ENCODE measurements at regions not wholly inside any gene's neighbourhood (a gene's known extent, or its start where the extent isn't known, plus 50 kb on each side); places are given as distances from the start of the nearest gene placed in this dataset.

- Mint-ChIP-seq H3K36me3 (ENCODE audit: unreplicated experiment) (no peaks in the 10 kb centered on the region), H3K4me1 (ENCODE audit: low read depth, unreplicated experiment) (no peaks in the 10 kb centered on the region), H3K4me3 (ENCODE audit: unreplicated experiment) (no peak overlapping the region), H3K9me3 (ENCODE audit: unreplicated experiment) (peaks cover 1% of the 10 kb centered on the region), H3K27ac (ENCODE audit: unreplicated experiment) (no peak overlapping the region), H3K27me3 (ENCODE audit: unreplicated experiment) (no peaks in the 10 kb centered on the region)
- TF ChIP-seq CTCF (IDR thresholded peaks at IDR 0.05; ENCODE audit: partially characterized antibody, unreplicated experiment), result no peak
- DNase-seq, result no peak
These were observed 302.8 kb downstream of the FSCB start for GRCh38 chr14:44204061-44204835.

- Mint-ChIP-seq H3K27me3 (ENCODE audit: unreplicated experiment) (no peaks in the 10 kb centered on the region), H3K27ac (ENCODE audit: unreplicated experiment) (no peak overlapping the region), H3K4me1 (ENCODE audit: low read depth, unreplicated experiment) (no peaks in the 10 kb centered on the region), H3K36me3 (ENCODE audit: unreplicated experiment) (no peaks in the 10 kb centered on the region), H3K4me3 (ENCODE audit: unreplicated experiment) (no peak overlapping the region), H3K9me3 (ENCODE audit: unreplicated experiment) (peaks cover 2% of the 10 kb centered on the region)
- no peak for DNase-seq
- no peak for TF ChIP-seq CTCF (IDR thresholded peaks at IDR 0.05; ENCODE audit: partially characterized antibody, unreplicated experiment)
These were observed 326.1 kb downstream of the FSCB start for GRCh38 chr14:44180975-44181374.

GRCh38 chr14:44170556-44170955, 336.5 kb downstream of the FSCB start:
- Mint-ChIP-seq H3K4me1 (ENCODE audit: low read depth, unreplicated experiment) (no peaks in the 10 kb centered on the region), H3K27ac (ENCODE audit: unreplicated experiment) (no peak overlapping the region), H3K9me3 (ENCODE audit: unreplicated experiment) (peaks cover 2% of the 10 kb centered on the region), H3K36me3 (ENCODE audit: unreplicated experiment) (no peaks in the 10 kb centered on the region), H3K27me3 (ENCODE audit: unreplicated experiment) (peaks cover 1% of the 10 kb centered on the region), H3K4me3 (ENCODE audit: unreplicated experiment) (no peak overlapping the region)
- no peak for TF ChIP-seq CTCF (IDR thresholded peaks at IDR 0.05; ENCODE audit: partially characterized antibody, unreplicated experiment)
- DNase-seq, result no peak

GRCh38 chr14:44170101-44170500, 337.0 kb downstream of the FSCB start:
- peaks cover 1% of the 10 kb centered on the region for H3K27me3 Mint-ChIP-seq (ENCODE audit: unreplicated experiment)
- H3K4me1 Mint-ChIP-seq (ENCODE audit: low read depth, unreplicated experiment), result no peaks in the 10 kb centered on the region
- no peak overlapping the region for H3K4me3 Mint-ChIP-seq (ENCODE audit: unreplicated experiment)
- no peak for DNase-seq
- TF ChIP-seq CTCF (IDR thresholded peaks at IDR 0.05; ENCODE audit: partially characterized antibody, unreplicated experiment), result no peak
- no peaks in the 10 kb centered on the region for H3K36me3 Mint-ChIP-seq (ENCODE audit: unreplicated experiment)
- H3K9me3 Mint-ChIP-seq (ENCODE audit: unreplicated experiment), result peaks cover under 1% of the 10 kb centered on the region
- no peak overlapping the region for H3K27ac Mint-ChIP-seq (ENCODE audit: unreplicated experiment)

GRCh38 chr14:44168566-44168965, 338.5 kb downstream of the FSCB start:
- Mint-ChIP-seq H3K4me3 (ENCODE audit: unreplicated experiment) (no peak overlapping the region), H3K36me3 (ENCODE audit: unreplicated experiment) (no peaks in the 10 kb centered on the region), H3K4me1 (ENCODE audit: low read depth, unreplicated experiment) (no peaks in the 10 kb centered on the region), H3K9me3 (ENCODE audit: unreplicated experiment) (no peaks in the 10 kb centered on the region), H3K27me3 (ENCODE audit: unreplicated experiment) (no peaks in the 10 kb centered on the region), H3K27ac (ENCODE audit: unreplicated experiment) (no peak overlapping the region)
- no peak for TF ChIP-seq CTCF (IDR thresholded peaks at IDR 0.05; ENCODE audit: partially characterized antibody, unreplicated experiment)
- no peak for DNase-seq
